HG03175 (cell line): ENCODE measurements at regions not wholly inside any gene's neighbourhood (a gene's known extent, or its start where the extent isn't known, plus 50 kb on each side); places are given as distances from the start of the nearest gene placed in this dataset.
"Not testable (repeated sequence)": the region's sequence is repeated elsewhere in the genome, so short reads cannot be mapped to it uniquely, and the experiment has no call there.

Experiments
- ATAC-seq: cut with Tn5 transposase; IDR thresholded peaks from one replicate; pipeline ENCODE4 v1.9.1; 2021; ENCODE audit warnings: mild to moderate bottlenecking, moderate library complexity; ENCODE audit not compliant: unreplicated experiment

DNA sequence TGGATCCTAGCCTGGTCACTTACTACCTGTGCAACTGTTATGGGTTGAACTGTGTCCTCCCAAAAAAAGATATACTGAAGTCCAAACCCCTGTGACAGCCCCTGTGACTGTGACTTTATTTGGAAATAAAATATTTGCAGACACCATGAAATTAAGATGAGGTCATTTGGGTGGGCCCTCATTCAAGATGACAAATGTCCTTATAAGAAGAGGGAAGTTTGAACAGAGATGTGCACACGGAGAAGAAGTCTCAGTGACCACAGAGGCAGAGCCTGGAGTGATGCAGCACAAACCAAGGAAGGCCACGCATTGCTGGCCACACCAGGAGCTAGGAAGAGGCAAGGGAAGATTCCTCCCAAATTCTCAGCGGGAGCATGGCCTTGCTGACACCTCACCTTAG, 249.7 kb upstream of the RUNX1 start:
- ATAC-seq = no peak

DNA sequence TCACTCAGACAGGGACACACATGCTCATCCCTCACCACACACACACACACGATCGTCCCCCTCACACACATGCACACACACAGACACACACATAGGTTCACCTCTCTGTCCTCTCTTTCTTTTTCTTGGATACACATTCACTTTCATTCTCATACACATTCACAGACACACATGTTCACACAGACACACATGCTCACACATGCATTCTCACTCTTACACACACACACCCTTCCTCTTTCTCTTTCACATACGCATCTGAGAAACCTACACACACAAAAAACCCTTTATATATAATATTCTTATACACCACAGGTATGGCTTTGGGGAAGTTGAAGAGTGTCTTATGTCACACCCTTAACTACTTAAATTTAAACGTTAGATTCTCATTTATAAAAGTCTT, 248.6 kb upstream of the RUNX1 start:
- ATAC-seq = no peak

DNA sequence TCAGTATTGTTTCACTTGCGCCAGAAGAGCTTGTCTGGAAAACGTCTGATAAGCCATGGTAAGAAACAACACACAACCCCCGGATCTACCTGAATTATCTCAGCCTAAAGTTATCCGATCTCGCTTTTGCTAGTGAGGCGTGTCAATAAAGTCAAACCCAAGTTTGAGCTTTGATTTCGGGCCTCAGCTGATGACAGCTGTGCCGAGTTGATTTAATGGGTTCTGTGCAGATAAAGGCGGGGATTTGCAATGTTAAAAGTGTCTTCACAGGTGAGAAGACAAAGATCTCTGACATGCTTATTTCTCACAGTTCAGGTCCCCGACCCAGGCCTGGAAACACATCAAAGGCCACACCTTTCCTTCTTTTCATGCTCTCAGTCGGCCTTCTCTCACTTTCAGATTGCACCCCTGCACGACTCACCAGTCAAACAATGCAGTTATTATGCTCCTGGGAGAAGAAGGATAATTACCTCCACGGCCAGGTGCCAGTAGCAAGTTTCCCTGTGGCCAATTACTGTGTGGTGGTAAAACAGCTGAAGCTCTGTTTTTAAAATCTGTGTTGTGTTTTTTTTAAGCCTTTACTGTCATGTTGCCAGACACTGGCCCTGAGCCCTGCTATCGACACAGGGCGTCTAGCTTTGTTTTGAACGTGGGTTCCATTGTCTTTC, 245.3 kb upstream of the RUNX1 start:
- no peak for ATAC-seq

DNA sequence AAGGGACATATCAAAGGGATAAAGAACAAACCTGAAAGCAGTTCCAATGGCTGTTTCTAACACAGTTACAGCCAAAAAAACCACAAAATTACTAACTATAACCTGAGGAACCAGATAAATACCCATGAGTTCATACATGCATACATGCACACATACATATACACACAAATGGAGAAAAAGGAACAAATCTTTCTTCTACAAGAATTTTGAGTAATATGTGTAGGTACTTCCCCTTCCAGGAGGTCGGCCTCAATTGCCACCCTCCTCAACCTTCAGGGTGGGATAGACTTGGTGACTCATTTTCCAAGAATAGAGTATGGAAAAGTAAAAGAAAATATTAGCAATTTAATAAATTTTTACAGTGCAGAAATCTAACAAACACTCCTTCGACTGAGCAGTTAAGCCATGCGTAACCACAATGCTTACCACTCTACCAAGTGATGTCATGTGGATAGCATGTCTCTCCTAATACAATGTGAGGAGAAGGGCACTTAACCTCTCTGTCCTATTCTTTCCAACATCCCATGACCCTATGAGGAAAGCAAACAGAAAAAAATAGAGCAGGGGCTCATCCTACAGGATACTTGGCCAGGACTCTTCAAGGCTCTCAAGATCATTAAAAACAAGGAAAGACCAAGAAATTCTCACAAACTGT, 243.0 kb upstream of the RUNX1 start:
- ATAC-seq = no peak

DNA sequence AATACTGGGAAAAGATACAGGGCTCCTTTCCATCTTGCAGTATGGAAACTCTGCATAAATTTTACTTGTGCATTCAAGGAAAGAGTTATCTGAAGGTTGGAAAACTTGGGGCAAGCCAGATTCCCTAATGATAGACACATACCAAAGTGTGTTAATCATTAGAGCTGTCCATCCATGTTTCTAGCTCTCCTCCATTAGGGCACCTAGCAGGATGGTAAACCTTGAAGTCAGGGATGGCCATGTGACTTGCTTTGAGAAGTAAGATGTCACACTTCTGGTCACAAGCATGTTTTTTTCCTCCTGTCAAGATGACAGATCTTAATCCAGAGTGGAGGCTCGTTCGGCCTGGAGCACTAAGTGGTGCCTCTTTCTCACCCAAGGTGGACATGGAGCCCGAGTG, 241.9 kb upstream of the RUNX1 start:
- no peak for ATAC-seq

DNA sequence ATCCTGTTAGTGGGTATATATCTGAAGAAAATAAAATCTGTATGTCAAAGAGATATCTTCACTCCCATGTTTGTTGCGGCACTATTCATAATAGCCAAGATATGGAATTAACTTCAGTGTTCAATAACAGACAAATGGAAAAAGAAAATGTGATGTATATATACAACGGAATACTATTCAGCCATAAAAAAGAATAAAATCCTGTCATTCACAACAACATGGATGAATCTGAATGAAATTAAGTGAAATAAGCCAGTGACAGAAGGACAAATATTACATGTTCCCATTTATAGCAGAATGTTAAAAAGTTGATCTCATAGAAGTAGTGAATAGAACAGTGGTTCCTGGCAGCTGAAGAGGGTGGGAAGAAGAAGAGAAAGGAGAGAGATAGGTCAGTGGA, 239.1 kb upstream of the RUNX1 start:
- no peak for ATAC-seq

DNA sequence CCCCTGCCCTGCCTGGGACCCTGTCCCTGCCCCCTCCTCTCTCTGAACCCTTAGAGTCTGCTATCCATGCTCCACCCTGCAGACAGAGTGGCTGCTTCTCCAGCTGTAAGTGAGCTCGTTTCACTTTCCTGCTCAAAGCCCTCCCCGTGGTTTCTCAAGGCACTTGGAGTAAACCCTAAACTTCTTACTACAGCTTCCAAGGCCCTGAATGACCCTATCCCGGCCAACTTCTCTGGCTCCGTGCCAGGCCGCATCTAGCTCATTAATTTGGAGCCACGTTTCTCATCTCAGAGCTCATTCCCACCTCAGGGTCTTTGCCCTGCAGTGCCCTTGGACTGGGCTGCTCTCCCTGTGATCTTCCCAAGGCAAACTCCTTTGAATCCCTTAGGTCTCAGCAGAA, 235.1 kb upstream of the RUNX1 start:
- ATAC-seq = no peak

DNA sequence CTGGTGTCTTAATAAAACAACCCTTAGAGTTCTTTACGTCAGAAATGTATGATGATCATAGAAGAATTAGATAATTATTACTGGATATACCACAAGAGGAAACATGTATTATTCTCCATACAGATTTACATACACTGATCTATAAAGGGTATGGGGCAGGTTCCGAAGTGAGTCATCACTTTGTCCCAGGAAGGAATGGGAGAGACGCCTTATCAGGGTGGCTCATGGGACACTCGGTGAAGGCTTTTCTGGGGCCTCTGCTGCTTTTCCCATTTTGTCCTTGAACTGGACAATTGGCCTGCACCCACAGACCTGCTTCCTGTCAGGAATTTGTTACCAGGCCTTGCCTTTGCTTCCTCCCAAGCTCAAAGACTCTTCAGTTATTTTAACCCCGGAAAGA, 233.8 kb upstream of the RUNX1 start:
- no peak for ATAC-seq

DNA sequence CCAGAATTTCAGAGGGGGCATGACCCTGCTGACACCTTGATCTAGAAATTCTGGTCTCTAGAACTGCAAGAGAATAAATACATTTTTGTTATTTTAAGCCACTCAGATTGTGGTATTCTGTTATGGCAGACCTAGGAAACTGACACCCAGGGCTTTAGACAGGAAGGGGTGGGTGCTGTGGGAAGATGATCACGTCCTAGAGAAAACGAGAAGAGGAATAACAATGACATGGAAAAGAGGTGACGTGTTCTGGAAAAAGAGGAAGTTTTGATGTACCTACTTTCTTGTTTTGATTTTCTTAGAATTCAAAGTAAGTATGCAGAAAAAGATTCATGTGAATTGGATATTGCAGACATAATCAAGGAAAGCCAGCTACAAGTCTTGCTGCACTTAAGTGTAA, 232.9 kb upstream of the RUNX1 start:
- no peak for ATAC-seq

DNA sequence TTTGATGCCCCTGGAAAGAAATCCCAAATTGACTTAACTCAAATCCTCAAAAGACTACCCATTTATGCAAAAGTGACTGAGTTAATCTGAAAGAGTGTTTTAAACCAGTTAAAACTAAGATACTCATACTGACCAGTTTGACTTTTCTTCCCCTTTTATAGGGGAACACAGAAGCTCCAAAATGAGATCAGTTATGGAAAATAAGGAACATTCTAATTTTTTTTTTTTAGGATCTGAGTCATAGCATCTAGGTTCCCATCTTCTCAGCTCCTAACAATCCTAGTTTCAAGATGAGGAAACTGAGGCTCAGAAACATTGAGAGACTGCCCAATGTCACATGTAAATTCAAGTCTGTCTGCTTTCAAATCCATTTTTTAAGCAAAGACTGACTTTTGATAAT, 231.1 kb upstream of the RUNX1 start:
- ATAC-seq = no peak

DNA sequence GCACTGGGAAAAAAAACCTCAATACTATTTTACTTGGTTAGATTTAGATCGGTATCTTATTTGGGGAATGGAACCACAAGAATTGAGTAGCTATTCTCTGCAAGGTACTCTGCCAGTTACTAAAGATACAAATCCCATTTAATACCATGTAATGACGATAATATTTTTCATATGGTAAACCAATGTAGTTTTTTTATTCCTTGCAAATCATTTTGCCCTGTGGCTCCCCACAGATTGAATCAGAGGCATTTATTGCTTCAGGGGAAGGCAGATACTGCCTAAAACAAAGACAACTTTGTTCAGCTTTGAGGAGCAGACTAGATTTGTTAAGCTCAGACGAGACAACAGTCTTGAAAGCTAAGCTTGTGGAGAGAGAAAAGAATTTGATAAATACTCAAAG, 226.7 kb upstream of the RUNX1 start:
- ATAC-seq = no peak

DNA sequence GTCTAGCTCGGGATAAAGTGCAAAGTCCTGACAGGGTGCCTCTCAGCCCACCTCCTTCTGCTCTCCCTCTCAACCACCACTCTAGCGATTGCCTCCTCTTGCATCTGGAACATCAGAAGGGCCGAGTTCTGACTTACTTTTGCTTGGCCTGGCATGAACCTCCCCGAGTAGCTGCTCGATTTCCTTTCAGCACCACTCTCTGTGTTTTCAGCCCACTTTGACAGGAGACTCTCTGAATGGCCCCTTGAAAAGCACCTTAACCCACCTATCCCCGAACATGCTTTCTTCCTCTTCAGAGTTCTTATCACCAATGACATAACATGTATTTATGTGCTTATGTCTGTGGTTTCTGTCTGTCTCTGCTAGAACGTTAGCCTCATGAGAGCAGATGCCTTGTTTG, 225.8 kb upstream of the RUNX1 start:
- ATAC-seq = no peak

DNA sequence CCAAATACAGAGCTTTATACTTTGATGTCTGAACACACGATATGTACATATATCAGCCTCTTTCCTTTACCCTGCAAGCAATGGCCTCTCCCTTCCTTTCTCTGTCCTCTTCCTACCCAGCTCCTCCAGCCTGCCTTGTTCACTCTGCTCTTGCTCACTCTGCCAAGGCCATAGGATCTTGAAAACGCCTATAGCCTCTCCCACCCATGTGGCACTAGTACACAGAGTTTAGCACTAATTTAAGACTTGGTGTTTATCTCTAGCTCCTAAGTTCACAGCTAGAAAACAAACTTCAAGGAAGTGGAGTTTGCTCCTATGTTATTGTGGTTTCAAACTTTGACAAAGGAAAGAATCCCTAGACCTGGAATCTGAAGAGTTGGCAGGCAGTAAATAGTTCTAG, 225.0 kb upstream of the RUNX1 start:
- ATAC-seq = no peak

DNA sequence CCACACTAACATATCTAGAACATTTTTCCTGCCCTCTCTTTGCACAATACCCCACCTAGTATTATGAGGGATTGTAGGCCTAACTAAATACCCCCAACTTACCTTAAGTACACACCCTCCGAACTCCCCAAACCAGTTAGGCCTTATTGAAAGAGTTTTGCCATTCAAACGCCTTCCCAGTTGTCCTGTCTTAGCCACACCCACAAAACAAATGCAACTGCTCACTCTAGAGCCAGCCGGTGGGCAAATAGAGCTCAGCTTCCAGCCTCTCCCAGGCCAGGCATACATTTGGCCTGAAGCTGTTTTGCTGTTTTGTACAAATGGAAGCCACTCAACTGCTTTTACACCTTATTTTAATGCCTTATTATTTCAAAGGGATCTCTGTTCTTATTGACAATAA, 224.2 kb upstream of the RUNX1 start:
- no peak for ATAC-seq

DNA sequence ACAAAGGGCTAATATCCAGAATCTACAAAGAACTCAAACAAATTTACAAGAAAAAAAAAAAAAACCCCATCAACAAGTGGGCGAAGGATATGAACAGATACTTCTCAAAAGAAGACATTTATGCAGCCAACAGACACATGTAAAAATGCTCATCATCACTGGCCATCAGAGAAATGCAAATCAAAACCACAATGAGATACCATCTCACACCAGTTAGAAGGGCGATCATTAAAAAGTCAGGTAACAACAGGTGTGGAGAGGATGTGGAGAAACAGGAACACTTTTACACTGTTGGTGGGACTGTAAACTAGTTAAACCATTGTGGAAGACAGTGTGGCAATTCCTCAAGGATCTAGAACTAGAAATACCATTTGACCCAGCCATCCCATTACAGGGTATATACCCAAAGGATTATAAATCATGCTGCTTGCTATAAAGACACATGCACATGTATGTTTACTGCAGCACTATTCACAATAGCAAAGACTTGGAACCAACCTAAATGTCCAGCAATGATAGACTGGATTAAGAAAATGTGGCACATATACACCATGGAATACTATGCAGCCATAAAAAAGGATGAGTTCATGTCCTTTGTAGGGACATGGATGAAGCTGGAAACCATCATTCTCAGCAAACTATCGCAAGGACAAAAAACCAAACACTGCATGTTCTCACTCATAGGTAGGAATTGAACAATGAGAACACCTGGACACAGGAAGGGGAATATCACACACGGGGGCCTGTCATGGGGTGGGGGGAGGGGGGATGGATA, 222.4 kb upstream of the RUNX1 start:
- not testable (repeated sequence) for ATAC-seq

DNA sequence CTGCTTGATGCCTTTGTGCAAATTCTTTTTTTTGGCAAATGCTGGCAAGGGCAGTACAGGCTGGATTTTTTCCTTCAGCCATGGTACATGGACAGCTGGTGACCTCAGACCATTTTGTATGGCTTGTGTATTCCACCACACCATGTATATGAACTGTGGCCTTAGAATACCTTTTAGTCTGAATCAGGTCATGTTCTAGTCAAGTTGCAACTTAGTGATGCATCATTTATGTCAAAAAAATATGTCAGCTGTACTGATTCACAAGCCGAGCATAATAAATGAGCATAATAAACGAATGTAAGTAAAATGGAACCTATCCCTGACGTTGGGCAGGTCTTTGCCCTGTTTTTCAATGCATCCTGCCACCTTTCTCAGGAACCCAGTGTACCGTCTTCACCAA, 219.7 kb upstream of the RUNX1 start:
- ATAC-seq = no peak

DNA sequence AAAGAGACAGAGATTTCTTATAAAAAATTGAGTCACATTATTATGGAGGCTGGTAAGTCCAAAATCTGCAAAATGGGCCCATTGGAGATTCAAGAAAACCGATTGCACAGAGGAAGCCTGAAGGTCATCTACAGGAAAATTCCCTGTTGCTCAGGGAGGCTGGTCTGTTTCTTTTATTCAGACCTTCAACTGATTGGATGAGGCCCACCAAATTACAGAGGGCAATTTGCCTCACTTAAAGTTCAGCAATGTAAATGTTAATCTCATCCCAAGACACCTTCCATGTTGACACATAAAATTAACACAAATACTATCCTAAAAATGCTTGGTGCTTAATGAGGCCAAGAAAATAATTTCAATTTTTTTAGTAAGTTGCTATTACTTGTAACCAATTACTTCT, 219.2 kb upstream of the RUNX1 start:
- no peak for ATAC-seq

DNA sequence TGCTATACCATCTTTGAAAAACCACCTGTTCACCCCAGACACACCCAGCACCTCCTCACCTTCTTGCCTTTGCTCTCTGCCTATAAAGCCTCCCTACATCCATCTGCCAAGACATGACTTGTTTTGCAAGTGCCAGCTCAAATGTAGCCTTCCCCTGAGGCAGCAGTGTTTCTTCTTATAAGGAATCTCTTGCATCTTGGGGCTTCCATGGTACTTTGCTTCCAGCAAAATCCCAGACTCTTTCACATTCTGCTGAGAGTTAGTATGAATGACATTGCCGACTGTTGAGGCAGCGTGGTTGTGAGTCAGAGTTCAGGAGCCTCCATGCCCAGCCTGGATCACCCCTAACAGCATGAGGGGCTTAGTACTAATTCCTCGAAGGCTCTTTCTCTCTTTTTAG, 217.4 kb upstream of the RUNX1 start:
- no peak for ATAC-seq

DNA sequence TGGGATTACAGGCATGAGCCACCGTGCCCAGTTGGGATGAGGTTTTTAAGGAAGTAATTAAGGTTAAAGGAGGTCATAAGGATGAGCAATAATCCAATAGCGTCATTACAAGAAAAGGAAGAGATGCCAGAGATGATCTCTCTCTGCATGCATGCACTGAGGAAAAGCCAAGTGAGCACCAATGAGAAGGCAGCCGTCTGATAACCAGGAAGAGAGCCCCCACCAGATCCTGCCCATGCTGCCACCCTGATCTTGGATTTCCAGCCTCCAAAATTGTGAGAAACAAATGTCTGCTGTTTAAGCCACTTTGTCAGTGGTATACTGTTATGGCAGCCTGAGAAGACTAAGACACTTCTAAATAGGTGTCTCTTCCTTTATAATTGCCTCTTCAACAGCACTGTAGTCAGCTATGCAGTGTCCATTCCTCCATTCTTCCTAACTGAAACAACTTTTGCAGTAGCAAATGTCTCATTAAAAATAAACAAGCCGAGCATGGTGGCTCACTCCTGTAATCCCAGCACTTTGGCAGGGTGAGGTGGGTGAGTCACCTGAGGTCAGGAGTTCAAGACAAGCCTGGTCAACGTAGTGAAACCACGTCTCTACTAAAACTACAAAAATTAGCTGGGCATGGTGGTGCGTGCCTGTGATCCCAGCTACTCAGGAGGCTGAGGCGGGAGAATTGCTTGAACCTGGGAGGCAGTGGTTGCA, 216.2 kb upstream of the RUNX1 start:
- no peak for ATAC-seq

DNA sequence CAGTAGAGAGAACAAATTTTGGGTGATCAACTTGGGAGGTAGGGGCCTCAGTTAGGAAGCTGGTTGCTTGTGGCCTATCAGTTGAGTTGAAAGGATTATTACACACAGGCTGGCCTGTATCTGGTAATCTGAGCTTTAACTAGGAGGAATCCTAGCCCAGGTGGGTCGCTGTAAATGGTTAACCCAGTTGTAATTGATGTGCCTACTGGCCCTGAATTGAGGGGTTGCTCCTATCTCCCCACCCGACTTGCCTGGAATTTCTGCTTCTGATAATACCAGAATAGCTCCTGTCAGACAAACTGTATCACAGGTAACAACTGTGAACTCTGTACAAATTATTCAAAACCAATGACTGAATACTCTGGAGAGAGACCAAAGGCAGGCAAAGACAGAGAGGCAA, 210.4 kb upstream of the RUNX1 start:
- ATAC-seq = no peak

DNA sequence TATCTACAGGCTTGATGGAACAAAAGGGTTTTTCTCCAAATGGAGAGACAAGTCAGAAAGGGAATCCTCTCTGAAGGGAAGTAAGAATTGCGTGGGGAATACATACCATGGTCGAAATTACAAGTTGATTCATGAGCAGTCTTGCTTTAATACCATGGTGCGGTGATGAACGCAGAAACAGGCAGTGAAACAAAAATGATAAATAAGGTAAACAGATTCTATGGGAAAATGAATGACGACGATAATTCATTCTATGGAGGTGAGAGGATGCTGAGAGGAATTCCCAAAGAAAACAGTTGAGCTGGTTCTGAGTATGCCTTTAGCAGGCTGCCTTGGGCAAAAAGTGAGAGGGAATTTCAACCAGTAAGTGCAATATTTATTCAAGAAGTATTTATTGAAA, 209.4 kb upstream of the RUNX1 start:
- no peak for ATAC-seq

DNA sequence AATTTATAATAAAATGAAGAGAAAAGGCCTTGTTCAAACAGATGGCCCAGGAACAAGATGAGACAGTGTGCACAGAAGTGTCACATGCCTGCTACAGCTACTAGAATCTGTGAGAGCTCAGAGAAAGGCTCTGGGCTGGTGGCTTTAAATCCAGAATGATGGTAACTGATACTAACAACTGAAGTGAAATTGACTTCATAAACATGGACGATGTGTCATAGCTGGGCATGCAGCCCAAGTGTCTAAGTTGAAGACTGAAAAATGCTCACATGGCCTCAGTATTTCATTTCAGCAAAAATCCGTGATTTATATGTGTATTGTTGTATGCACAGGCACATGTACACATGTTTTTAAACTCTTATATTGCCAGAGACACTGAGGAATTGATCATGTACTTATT, 208.3 kb upstream of the RUNX1 start:
- no peak for ATAC-seq
